ENCODE measurements at regions not wholly inside any gene's neighbourhood (a gene's known extent, or its start where the extent isn't known, plus 50 kb on each side); places are given as distances from the start of the nearest gene placed in this dataset.
A peak's percentile ranks its signal among the peaks of the same experiment; 100 is the strongest.

DNA sequence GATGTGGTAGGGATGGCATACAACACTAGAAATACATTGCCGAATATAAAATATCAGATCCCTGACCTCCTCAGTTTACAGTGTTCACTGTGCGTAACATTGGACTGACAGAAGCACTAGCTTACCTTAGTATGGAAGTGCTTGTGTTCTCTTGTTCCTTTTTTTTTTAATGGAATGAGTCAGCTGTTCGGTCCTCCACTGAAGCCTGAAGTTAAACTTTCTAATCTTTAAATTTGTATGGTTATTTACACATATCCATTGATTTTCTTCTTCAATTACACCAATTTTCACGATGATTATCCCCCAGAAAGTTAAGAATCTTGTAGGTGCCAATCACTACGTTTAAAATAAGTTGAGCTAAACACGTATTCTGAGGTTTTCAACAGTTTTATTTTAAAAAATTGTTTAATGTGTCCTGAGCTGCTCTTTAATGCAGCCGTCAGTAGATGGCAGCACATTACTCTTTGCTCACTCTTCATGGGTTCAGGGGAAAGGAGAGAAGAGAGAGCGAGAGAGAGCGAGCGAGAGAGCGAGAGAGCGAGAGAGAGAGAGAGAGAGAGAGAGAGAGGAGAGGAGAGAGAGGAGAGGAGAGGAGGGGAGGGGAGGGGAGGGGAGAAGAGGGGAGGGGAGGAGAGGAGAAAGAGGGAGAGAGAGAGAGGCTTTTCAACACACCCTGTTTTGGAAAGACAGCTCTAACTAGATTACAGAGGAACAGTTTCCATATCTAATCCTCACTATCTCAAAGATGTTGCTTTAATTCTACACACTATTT lies 134.7 kb upstream of the SCAF11 start:
- TF ChIP-seq POLR2AphosphoS5 (IDR thresholded peaks at IDR 0.05): peak in 1 of 2 donors; percentile 21
- no peak for TF ChIP-seq POLR2A (IDR thresholded peaks at IDR 0.05; ENCODE audit: low read depth)
- TF ChIP-seq, protein P1, sequence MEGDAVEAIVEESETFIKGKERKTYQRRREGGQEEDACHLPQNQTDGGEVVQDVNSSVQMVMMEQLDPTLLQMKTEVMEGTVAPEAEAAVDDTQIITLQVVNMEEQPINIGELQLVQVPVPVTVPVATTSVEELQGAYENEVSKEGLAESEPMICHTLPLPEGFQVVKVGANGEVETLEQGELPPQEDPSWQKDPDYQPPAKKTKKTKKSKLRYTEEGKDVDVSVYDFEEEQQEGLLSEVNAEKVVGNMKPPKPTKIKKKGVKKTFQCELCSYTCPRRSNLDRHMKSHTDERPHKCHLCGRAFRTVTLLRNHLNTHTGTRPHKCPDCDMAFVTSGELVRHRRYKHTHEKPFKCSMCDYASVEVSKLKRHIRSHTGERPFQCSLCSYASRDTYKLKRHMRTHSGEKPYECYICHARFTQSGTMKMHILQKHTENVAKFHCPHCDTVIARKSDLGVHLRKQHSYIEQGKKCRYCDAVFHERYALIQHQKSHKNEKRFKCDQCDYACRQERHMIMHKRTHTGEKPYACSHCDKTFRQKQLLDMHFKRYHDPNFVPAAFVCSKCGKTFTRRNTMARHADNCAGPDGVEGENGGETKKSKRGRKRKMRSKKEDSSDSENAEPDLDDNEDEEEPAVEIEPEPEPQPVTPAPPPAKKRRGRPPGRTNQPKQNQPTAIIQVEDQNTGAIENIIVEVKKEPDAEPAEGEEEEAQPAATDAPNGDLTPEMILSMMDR (IDR thresholded peaks at IDR 0.05): peak; percentile 72 to 80 (median 72)
- no peak for TF ChIP-seq EP300 (IDR thresholded peaks at IDR 0.05)

All from esophagus muscularis mucosa (tissue), 4 donors.